ENCODE measurements at regions not wholly inside any gene's neighbourhood (a gene's known extent, or its start where the extent isn't known, plus 50 kb on each side); places are given as distances from the start of the nearest gene placed in this dataset.
"Not testable (repeated sequence)": the region's sequence is repeated elsewhere in the genome, so short reads cannot be mapped to it uniquely, and the experiment has no call there.

DNA sequence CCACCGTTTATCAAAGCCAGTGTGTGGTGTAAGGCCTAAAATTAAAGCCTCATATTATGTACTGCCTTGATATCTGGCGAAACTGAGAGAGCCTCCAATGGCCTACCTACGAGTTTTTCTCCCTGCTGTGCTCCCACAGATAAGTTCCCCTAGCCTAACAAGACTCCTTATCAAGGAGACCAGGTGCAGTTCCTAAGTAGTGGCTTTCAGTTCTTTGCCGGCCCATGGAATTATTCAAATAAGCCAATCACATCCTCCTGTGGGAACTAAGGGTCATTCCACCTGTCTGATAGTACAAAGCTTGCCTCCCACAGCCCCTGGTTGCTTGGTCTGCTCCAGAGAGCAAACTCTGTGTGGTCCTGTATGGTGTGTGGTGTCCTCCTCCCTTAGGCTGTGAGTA is 99.8 kb upstream of the TEX13C start:
- Histone ChIP-seq H3K9me3 (ENCODE audit: insufficient read depth, low read depth, low read length) (no peaks in the 10 kb centered on the region), H3K79me2 (ENCODE audit: insufficient read depth, low read length) (no peaks in the 10 kb centered on the region), H3K9ac (ENCODE audit: low read depth, low read length, poor library complexity, severe bottlenecking) (no peak overlapping the region), H3K4me2 (ENCODE audit: low read depth, low read length, poor library complexity, severe bottlenecking) (no peak overlapping the region), H3K4me1 (ENCODE audit: insufficient read depth, low read length, poor library complexity, severe bottlenecking) (no peaks in the 10 kb centered on the region), H4K20me1 (ENCODE audit: insufficient read depth, low read length, poor library complexity, severe bottlenecking) (no peaks in the 10 kb centered on the region), H3K27me3 (ENCODE audit: insufficient read depth, low read length, poor library complexity, severe bottlenecking) (no peaks in the 10 kb centered on the region), H3F3A (ENCODE audit: low read depth) (no peaks in the 10 kb centered on the region), H2AFZ (ENCODE audit: low read length) (no peak overlapping the region), H3K9me2 (replicated peaks; ENCODE audit: low read depth, low read length) (no peaks in the 10 kb centered on the region), H3K36me3 (ENCODE audit: insufficient read depth, low read length) (no peaks in the 10 kb centered on the region), H3K4me3 (ENCODE audit: low read length, poor library complexity, severe bottlenecking) (no peak overlapping the region)
- TF ChIP-seq EZH2phosphoT487 (IDR thresholded peaks at IDR 0.05; ENCODE audit: borderline replicate concordance) = no peak
- TF ChIP-seq, protein P1, sequence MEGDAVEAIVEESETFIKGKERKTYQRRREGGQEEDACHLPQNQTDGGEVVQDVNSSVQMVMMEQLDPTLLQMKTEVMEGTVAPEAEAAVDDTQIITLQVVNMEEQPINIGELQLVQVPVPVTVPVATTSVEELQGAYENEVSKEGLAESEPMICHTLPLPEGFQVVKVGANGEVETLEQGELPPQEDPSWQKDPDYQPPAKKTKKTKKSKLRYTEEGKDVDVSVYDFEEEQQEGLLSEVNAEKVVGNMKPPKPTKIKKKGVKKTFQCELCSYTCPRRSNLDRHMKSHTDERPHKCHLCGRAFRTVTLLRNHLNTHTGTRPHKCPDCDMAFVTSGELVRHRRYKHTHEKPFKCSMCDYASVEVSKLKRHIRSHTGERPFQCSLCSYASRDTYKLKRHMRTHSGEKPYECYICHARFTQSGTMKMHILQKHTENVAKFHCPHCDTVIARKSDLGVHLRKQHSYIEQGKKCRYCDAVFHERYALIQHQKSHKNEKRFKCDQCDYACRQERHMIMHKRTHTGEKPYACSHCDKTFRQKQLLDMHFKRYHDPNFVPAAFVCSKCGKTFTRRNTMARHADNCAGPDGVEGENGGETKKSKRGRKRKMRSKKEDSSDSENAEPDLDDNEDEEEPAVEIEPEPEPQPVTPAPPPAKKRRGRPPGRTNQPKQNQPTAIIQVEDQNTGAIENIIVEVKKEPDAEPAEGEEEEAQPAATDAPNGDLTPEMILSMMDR (conservative IDR thresholded peaks at IDR 0.05; ENCODE audit: low read length) = no peak

DNA sequence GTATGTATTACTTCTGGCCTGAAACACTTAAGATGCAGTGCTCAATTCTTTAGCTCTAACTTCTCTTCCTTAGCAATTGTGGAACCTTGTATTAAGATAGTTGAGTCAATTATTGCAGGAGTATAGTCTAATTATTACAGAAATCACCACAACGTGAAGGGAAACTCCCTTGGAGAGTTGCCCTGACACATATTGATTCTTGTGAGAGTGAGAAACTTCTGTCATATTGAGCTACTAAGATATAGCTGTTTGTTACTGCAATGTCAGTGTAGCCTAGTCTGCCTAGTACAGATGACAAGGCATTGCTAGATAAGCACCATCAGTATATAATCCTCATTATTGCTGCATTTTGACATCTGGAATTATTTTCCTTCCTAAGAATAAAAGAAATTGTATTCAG is 82.7 kb upstream of the TEX13C start:
- no peak overlapping the region for H2AFZ ChIP-seq (ENCODE audit: low read length)
- H3K4me3 ChIP-seq (ENCODE audit: low read length, poor library complexity, severe bottlenecking) = no peak overlapping the region
- H4K20me1 ChIP-seq (ENCODE audit: insufficient read depth, low read length, poor library complexity, severe bottlenecking) = no peaks in the 10 kb centered on the region
- no peaks in the 10 kb centered on the region for H3F3A ChIP-seq (ENCODE audit: low read depth)
- no peaks in the 10 kb centered on the region for H3K4me1 ChIP-seq (ENCODE audit: insufficient read depth, low read length, poor library complexity, severe bottlenecking)
- H3K4me2 ChIP-seq (ENCODE audit: low read depth, low read length, poor library complexity, severe bottlenecking) = no peak overlapping the region
- H3K9ac ChIP-seq (ENCODE audit: low read depth, low read length, poor library complexity, severe bottlenecking) = no peak overlapping the region
- no peaks in the 10 kb centered on the region for H3K79me2 ChIP-seq (ENCODE audit: insufficient read depth, low read length)
- TF ChIP-seq, protein P1 (conservative IDR thresholded peaks at IDR 0.05; ENCODE audit: low read length) = no peak
- TF ChIP-seq EZH2phosphoT487 (IDR thresholded peaks at IDR 0.05; ENCODE audit: borderline replicate concordance) = no peak
- no peaks in the 10 kb centered on the region for H3K27me3 ChIP-seq (ENCODE audit: insufficient read depth, low read length, poor library complexity, severe bottlenecking)
- H3K9me3 ChIP-seq (ENCODE audit: insufficient read depth, low read depth, low read length) = no peaks in the 10 kb centered on the region
- H3K36me3 ChIP-seq (ENCODE audit: insufficient read depth, low read length) = no peaks in the 10 kb centered on the region
- no peaks in the 10 kb centered on the region for H3K9me2 ChIP-seq (replicated peaks; ENCODE audit: low read depth, low read length)

DNA sequence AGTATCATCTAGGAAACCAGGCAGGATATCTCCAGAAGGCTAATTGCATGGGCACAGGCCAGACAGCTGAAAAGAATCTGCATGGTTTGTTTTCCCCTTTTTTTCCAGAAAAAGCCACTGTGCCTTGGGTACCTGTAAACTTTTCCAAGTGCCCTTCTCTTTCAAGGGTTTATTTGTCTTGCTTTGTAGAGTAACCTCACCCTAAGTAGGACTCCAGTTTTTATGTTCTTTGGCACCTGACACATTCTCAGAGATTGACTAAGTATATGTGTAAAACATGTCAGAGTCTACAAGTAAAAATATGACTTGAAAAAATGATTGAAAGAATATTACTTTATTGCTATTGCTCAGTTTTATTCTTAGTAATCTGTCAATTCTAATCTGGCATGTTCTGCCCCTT is 70.7 kb upstream of the TEX13C start:
- H3K27me3 ChIP-seq (ENCODE audit: insufficient read depth, low read length, poor library complexity, severe bottlenecking) = no peaks in the 10 kb centered on the region
- no peak overlapping the region for H3K9ac ChIP-seq (ENCODE audit: low read depth, low read length, poor library complexity, severe bottlenecking)
- H3K9me3 ChIP-seq (ENCODE audit: insufficient read depth, low read depth, low read length) = no peaks in the 10 kb centered on the region
- no peaks in the 10 kb centered on the region for H3K9me2 ChIP-seq (replicated peaks; ENCODE audit: low read depth, low read length)
- H3K4me1 ChIP-seq (ENCODE audit: insufficient read depth, low read length, poor library complexity, severe bottlenecking) = no peaks in the 10 kb centered on the region
- H2AFZ ChIP-seq (ENCODE audit: low read length) = no peak overlapping the region
- TF ChIP-seq, protein P1 (conservative IDR thresholded peaks at IDR 0.05; ENCODE audit: low read length) = no peak
- no peak for TF ChIP-seq EZH2phosphoT487 (IDR thresholded peaks at IDR 0.05; ENCODE audit: borderline replicate concordance)
- no peak overlapping the region for H3K4me2 ChIP-seq (ENCODE audit: low read depth, low read length, poor library complexity, severe bottlenecking)
- no peaks in the 10 kb centered on the region for H3K79me2 ChIP-seq (ENCODE audit: insufficient read depth, low read length)
- H3K36me3 ChIP-seq (ENCODE audit: insufficient read depth, low read length) = no peaks in the 10 kb centered on the region
- H3F3A ChIP-seq (ENCODE audit: low read depth) = no peaks in the 10 kb centered on the region
- no peaks in the 10 kb centered on the region for H4K20me1 ChIP-seq (ENCODE audit: insufficient read depth, low read length, poor library complexity, severe bottlenecking)
- no peak overlapping the region for H3K4me3 ChIP-seq (ENCODE audit: low read length, poor library complexity, severe bottlenecking)

DNA sequence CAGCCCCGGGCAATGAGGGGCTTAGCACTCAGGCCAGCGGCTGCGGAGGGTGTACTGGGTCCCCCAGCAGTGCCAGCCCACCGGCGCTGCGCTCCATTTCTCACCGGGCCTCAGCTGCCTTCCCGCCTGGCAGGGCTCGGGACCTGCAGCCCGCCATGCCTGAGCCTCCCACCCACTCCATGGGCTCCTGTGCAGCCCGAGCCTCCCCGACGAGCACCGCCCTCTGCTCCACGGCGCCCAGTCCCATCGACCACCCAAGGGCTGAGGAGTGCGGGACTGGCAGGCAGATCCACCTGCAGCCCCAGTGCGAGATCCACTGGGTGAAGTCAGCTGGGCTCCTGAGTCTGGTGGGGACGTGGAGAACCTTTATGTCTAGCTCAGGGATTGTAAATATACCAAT is 63.9 kb upstream of the TEX13C start:
- H3K9ac ChIP-seq (ENCODE audit: low read depth, low read length, poor library complexity, severe bottlenecking); H3K36me3 ChIP-seq (ENCODE audit: insufficient read depth, low read length); H3K9me3 ChIP-seq (ENCODE audit: insufficient read depth, low read depth, low read length); H3K9me2 ChIP-seq (replicated peaks; ENCODE audit: low read depth, low read length); H3K79me2 ChIP-seq (ENCODE audit: insufficient read depth, low read length); H3K4me3 ChIP-seq (ENCODE audit: low read length, poor library complexity, severe bottlenecking); H3F3A ChIP-seq (ENCODE audit: low read depth); H3K27me3 ChIP-seq (ENCODE audit: insufficient read depth, low read length, poor library complexity, severe bottlenecking); H3K4me2 ChIP-seq (ENCODE audit: low read depth, low read length, poor library complexity, severe bottlenecking); H4K20me1 ChIP-seq (ENCODE audit: insufficient read depth, low read length, poor library complexity, severe bottlenecking); H2AFZ ChIP-seq (ENCODE audit: low read length); H3K4me1 ChIP-seq (ENCODE audit: insufficient read depth, low read length, poor library complexity, severe bottlenecking): not testable (repeated sequence)

Measured in Loucy (cell line).